ENCODE measurements at regions not wholly inside any gene's neighbourhood (a gene's known extent, or its start where the extent isn't known, plus 50 kb on each side); places are given as distances from the start of the nearest gene placed in this dataset.

DNA sequence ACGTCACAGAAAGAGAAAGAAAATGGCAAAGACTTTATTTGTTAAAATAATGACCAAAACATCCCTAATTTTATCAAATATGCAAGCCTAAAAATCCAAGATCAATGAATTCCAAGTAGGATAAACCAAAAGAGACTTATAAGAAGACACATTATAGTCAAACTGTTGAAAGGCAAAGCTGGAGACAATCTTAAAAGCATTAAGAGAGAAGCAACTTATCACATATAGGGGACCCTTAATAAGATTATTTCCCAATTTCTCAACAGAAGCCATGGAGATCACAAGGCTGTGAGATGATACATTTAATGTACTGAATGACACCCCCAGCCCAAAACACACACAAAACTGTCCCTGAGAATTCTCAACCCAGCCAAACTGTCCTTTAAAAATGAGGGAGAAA is 228.7 kb downstream of the COG6 start:
- peaks cover 2% of the 10 kb centered on the region for H3K4me1 Mint-ChIP-seq
- peaks cover 3% of the 10 kb centered on the region for H3K36me3 Mint-ChIP-seq
- H4K20me1 ChIP-seq (ENCODE audit: low read depth), result no peaks in the 10 kb centered on the region
- H3K4me3 Mint-ChIP-seq, result no peak overlapping the region
- no peak overlapping the region for H3K27ac Mint-ChIP-seq
- no peaks in the 10 kb centered on the region for H3K27me3 ChIP-seq
- no peaks in the 10 kb centered on the region for H3F3A ChIP-seq (ENCODE audit: low read depth)
- H3K9me3 Mint-ChIP-seq, result peaks cover 41% of the 10 kb centered on the region
- H3K4me3 ChIP-seq, result no peak overlapping the region
- H3K27ac ChIP-seq, result no peak overlapping the region
- TF ChIP-seq, protein P1, sequence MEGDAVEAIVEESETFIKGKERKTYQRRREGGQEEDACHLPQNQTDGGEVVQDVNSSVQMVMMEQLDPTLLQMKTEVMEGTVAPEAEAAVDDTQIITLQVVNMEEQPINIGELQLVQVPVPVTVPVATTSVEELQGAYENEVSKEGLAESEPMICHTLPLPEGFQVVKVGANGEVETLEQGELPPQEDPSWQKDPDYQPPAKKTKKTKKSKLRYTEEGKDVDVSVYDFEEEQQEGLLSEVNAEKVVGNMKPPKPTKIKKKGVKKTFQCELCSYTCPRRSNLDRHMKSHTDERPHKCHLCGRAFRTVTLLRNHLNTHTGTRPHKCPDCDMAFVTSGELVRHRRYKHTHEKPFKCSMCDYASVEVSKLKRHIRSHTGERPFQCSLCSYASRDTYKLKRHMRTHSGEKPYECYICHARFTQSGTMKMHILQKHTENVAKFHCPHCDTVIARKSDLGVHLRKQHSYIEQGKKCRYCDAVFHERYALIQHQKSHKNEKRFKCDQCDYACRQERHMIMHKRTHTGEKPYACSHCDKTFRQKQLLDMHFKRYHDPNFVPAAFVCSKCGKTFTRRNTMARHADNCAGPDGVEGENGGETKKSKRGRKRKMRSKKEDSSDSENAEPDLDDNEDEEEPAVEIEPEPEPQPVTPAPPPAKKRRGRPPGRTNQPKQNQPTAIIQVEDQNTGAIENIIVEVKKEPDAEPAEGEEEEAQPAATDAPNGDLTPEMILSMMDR (IDR thresholded peaks at IDR 0.05), result no peak
- no peak overlapping the region for H3K4me2 ChIP-seq
- H3K9ac ChIP-seq, result no peak overlapping the region
- peaks cover 5% of the 10 kb centered on the region for H3K27me3 Mint-ChIP-seq (ENCODE audit: insufficient read depth, low read depth)
- H3K36me3 ChIP-seq, result no peaks in the 10 kb centered on the region
- H3K9me3 ChIP-seq (ENCODE audit: low read depth), result peaks cover 12% of the 10 kb centered on the region
- no peaks in the 10 kb centered on the region for H3K4me1 ChIP-seq
- no peak overlapping the region for H2AFZ ChIP-seq (replicated peaks)
- DNase-seq (ENCODE audit: low spot score), result no peak
- H3K79me2 ChIP-seq (ENCODE audit: low read depth), result no peaks in the 10 kb centered on the region

DNA sequence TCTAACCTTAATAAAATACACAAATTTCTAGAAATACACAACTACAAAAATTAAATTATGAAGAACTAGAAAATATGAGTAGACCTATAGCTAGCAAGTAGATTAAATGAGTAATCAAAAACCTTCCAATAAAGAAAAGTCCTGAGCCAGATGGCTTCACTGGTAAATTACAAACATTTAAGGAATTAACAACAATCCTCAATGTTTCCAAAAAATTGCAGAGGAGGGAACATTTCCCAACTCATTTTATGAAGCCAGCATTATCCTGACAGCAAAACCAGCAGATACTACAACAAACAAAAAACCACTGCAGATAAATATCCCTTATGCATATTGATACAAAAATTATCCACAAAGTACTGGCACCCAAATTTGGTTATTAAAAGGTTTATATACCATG is 230.9 kb downstream of the COG6 start:
- Histone ChIP-seq H3K4me2 (no peak overlapping the region), H3K9ac (no peak overlapping the region), H3K27ac (no peak overlapping the region), H3K36me3 (no peaks in the 10 kb centered on the region), H4K20me1 (ENCODE audit: low read depth) (no peaks in the 10 kb centered on the region), H3F3A (ENCODE audit: low read depth) (no peaks in the 10 kb centered on the region), H3K9me3 (ENCODE audit: low read depth) (peaks cover 12% of the 10 kb centered on the region), H3K27me3 (no peaks in the 10 kb centered on the region), H3K4me3 (no peak overlapping the region), H2AFZ (replicated peaks) (no peak overlapping the region), H3K79me2 (ENCODE audit: low read depth) (no peaks in the 10 kb centered on the region), H3K4me1 (no peaks in the 10 kb centered on the region)
- no peak for DNase-seq (ENCODE audit: low spot score)
- H3K4me3 Mint-ChIP-seq, result no peak overlapping the region
- no peaks in the 10 kb centered on the region for H3K4me1 Mint-ChIP-seq
- H3K36me3 Mint-ChIP-seq, result peaks cover 3% of the 10 kb centered on the region
- H3K27me3 Mint-ChIP-seq (ENCODE audit: insufficient read depth, low read depth), result peaks cover 5% of the 10 kb centered on the region
- peaks cover 41% of the 10 kb centered on the region for H3K9me3 Mint-ChIP-seq
- H3K27ac Mint-ChIP-seq, result no peak overlapping the region
- no peak for TF ChIP-seq EZH2phosphoT487 (IDR thresholded peaks at IDR 0.05)
- TF ChIP-seq EZH2 (IDR thresholded peaks at IDR 0.05), result no peak
- TF ChIP-seq, protein P1 (IDR thresholded peaks at IDR 0.05), result no peak

DNA sequence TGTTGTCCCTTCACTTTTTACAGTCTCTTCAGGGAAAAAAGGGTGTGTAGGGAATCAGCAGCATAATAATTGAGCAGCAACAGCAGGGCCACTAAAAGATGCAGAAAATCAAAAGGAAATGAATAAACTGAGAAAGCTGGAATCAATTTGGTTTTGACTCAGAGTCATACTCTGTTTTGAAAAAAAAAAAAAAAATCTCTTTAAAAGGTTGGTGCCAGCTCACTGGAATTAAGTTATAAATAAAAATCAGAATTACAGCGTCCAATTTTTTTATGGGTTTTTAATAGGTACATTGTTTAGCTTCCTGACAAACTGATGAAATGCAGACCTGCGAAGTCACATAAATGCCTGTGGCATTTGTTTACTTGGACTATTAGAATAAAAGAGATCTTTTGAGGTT is 231.9 kb downstream of the COG6 start:
- Histone ChIP-seq H3K27ac (no peak overlapping the region), H3K9me3 (ENCODE audit: low read depth) (peaks cover 12% of the 10 kb centered on the region), H3K9ac (no peak overlapping the region), H2AFZ (replicated peaks) (no peak overlapping the region), H3K36me3 (no peaks in the 10 kb centered on the region), H3K27me3 (no peaks in the 10 kb centered on the region), H4K20me1 (ENCODE audit: low read depth) (no peaks in the 10 kb centered on the region), H3K4me2 (no peak overlapping the region), H3K79me2 (ENCODE audit: low read depth) (no peaks in the 10 kb centered on the region), H3K4me3 (no peak overlapping the region), H3F3A (ENCODE audit: low read depth) (no peaks in the 10 kb centered on the region), H3K4me1 (no peaks in the 10 kb centered on the region)
- TF ChIP-seq, protein P1 (IDR thresholded peaks at IDR 0.05), result no peak
- no peak for TF ChIP-seq EZH2 (IDR thresholded peaks at IDR 0.05)
- no peak for TF ChIP-seq EZH2phosphoT487 (IDR thresholded peaks at IDR 0.05)
- Mint-ChIP-seq H3K4me1 (no peaks in the 10 kb centered on the region), H3K4me3 (no peak overlapping the region), H3K9me3 (peaks cover 35% of the 10 kb centered on the region), H3K36me3 (peaks cover 3% of the 10 kb centered on the region), H3K27ac (no peak overlapping the region), H3K27me3 (ENCODE audit: insufficient read depth, low read depth) (peaks cover 5% of the 10 kb centered on the region)
- DNase-seq (ENCODE audit: low spot score), result no peak
